Right renal cortex interstitium (tissue), 3 donors: ENCODE measurements at regions not wholly inside any gene's neighbourhood (a gene's known extent, or its start where the extent isn't known, plus 50 kb on each side); places are given as distances from the start of the nearest gene placed in this dataset.

ENCODE experiments used
- DNase-seq, 3 donors: peaks; one replicate each; pipeline ENCODE4 v3.0.0-alpha.2; 2013; ENCODE audit warnings: low read depth in 3 of 3, low spot score in 2 of 3

GRCh38 chr5:163619951-163620350, 114.5 kb downstream of the MAT2B start:
- no peak for DNase-seq

- DNase-seq = no peak
Observed at GRCh38 chr5:163622799-163623198, 117.4 kb downstream of the MAT2B start.

- no peak for DNase-seq
Observed at GRCh38 chr5:163623524-163623923, 118.1 kb downstream of the MAT2B start.

GRCh38 chr5:163623986-163624385, 118.6 kb downstream of the MAT2B start:
- no peak for DNase-seq

- DNase-seq = no peak
Observed at GRCh38 chr5:163624431-163624830, 119.0 kb downstream of the MAT2B start.

GRCh38 chr5:163626904-163627434, 121.5 kb downstream of the MAT2B start:
- no peak for DNase-seq

- no peak for DNase-seq
Observed at GRCh38 chr5:163631856-163632255, 126.4 kb downstream of the MAT2B start.

GRCh38 chr5:163633926-163634460, 128.6 kb downstream of the MAT2B start:
- DNase-seq = no peak

- DNase-seq = no peak
Observed at GRCh38 chr5:163635631-163636030, 130.2 kb downstream of the MAT2B start.

- no peak for DNase-seq
Observed at GRCh38 chr5:163642904-163643303, 137.5 kb downstream of the MAT2B start.

- DNase-seq = no peak
Observed at GRCh38 chr5:163645421-163646416, 140.3 kb downstream of the MAT2B start.

- no peak for DNase-seq
Observed at GRCh38 chr5:163649514-163649913, 144.1 kb downstream of the MAT2B start.

GRCh38 chr5:163653526-163653925, 148.1 kb downstream of the MAT2B start:
- DNase-seq = no peak

GRCh38 chr5:163658702-163659567, 153.5 kb downstream of the MAT2B start:
- no peak for DNase-seq

- no peak for DNase-seq
Observed at GRCh38 chr5:163659568-163659902, 154.1 kb downstream of the MAT2B start.

- DNase-seq = no peak
Observed at GRCh38 chr5:163660486-163660885, 155.1 kb downstream of the MAT2B start.

- DNase-seq = no peak
Observed at GRCh38 chr5:163661360-163661759, 155.9 kb downstream of the MAT2B start.

- DNase-seq = no peak
Observed at GRCh38 chr5:163670036-163670435, 164.6 kb downstream of the MAT2B start.

GRCh38 chr5:163677092-163677491, 171.7 kb downstream of the MAT2B start:
- DNase-seq = no peak

GRCh38 chr5:163682234-163682633, 176.8 kb downstream of the MAT2B start:
- DNase-seq = no peak

- DNase-seq = no peak
Observed at GRCh38 chr5:163687414-163687813, 182.0 kb downstream of the MAT2B start.
